Right atrium auricular region (tissue), 2 donors: ENCODE measurements at regions not wholly inside any gene's neighbourhood (a gene's known extent, or its start where the extent isn't known, plus 50 kb on each side); places are given as distances from the start of the nearest gene placed in this dataset.

ENCODE experiments used
- DNase-seq: peaks from one replicate; pipeline ENCODE4 v3.0.0-alpha.2; 2019; ENCODE audit warnings: low spot score
- H3K27ac ChIP-seq, 2 donors: fragments of 200-600 bp; sonication (generic); 1 replicate in 1 of 2; 2 replicates in 1 of 2; pipeline ENCODE4 v1.5.1; 2016 to 2019
- H3K27me3 ChIP-seq, 2 donors: fragments of 200-600 bp; sonication (generic); one replicate each; pipeline versions ENCODE4 v1.5.1 to v1.6.0; 2017 to 2019
- H3K36me3 ChIP-seq: fragments of 200-600 bp; sonication (generic); one replicate; pipeline ENCODE4 v1.5.1; 2016
- H3K4me1 ChIP-seq, 2 donors: fragments of 200-600 bp; sonication (generic); one replicate each; pipeline versions ENCODE4 v1.5.1 to v1.6.0; 2017 to 2019
- H3K4me3 ChIP-seq, 2 donors: fragments of 200-600 bp; sonication (generic); 1 replicate in 1 of 2; 2 replicates in 1 of 2; pipeline ENCODE4 v1.5.1; 2017 to 2019; ENCODE audit warnings: mild to moderate bottlenecking in 1 of 2, moderate library complexity in 1 of 2
- H3K9me3 ChIP-seq, 2 donors: fragments of 200-600 bp; sonication (generic); one replicate each; pipeline ENCODE4 v1.5.1; 2019
- TF ChIP-seq, protein P1 (sequence below), 2 donors: fragments of 200-600 bp; sonication (generic); IDR thresholded peaks; one replicate each; pipeline ENCODE4 v1.5.1; 2019; ENCODE audit warnings: antibody characterized with exemption in 2 of 2

DNA sequence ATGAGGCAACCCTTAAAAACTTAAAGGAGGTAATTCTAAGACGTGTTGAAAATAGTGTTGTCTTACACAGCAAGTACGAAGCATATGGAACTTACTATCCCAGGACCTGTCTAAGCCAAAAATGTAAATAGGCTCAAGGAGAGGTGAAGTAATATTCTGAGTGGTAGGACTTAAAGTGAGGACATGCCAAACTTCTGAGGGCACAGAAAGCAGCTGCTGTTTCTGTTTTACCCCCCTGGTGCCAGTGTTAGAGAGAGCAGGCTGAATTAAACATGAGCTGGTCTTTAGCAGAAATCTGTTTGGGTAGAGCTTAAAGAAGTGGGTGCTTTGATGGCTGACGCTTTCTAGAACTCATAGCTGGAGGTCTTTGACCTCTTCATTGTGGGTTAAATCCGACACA is 149.7 kb upstream of the NPHP3 start:
- TF ChIP-seq, protein P1, sequence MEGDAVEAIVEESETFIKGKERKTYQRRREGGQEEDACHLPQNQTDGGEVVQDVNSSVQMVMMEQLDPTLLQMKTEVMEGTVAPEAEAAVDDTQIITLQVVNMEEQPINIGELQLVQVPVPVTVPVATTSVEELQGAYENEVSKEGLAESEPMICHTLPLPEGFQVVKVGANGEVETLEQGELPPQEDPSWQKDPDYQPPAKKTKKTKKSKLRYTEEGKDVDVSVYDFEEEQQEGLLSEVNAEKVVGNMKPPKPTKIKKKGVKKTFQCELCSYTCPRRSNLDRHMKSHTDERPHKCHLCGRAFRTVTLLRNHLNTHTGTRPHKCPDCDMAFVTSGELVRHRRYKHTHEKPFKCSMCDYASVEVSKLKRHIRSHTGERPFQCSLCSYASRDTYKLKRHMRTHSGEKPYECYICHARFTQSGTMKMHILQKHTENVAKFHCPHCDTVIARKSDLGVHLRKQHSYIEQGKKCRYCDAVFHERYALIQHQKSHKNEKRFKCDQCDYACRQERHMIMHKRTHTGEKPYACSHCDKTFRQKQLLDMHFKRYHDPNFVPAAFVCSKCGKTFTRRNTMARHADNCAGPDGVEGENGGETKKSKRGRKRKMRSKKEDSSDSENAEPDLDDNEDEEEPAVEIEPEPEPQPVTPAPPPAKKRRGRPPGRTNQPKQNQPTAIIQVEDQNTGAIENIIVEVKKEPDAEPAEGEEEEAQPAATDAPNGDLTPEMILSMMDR (IDR thresholded peaks at IDR 0.05) = no peak
- Histone ChIP-seq H3K36me3 (no peaks in the 10 kb centered on the region), H3K4me1 (peaks cover 0 to 4% of the 10 kb centered on the region in 2 donors), H3K4me3 (no peak overlapping the region), H3K9me3 (no peaks in the 10 kb centered on the region), H3K27ac (no peak overlapping the region), H3K27me3 (no peaks in the 10 kb centered on the region)
- DNase-seq = no peak

DNA sequence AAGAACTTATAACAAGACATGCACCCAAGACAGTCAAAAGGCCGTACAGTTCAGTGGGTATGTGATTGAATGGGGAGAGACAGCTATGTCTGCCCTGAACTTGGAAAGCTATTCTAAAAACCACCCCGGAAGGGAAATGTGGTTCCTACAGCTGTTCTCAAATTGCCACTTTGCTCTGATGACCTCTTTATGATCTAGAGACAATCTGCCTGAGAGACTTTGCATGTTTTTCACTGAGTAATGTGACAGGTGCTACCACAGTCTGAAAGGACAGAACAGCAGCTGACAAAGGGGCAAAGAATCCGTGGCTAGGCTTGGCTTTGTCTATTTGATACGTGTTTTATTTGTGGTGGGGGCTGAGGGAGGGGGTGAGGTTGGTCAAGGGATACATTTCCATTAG is 148.3 kb upstream of the NPHP3 start:
- H3K4me1 ChIP-seq = peaks cover 0 to 4% of the 10 kb centered on the region in 2 donors
- H3K9me3 ChIP-seq = no peaks in the 10 kb centered on the region
- no peaks in the 10 kb centered on the region for H3K27me3 ChIP-seq
- DNase-seq = no peak
- no peak overlapping the region for H3K27ac ChIP-seq
- TF ChIP-seq, protein P1 (IDR thresholded peaks at IDR 0.05) = no peak
- H3K4me3 ChIP-seq = no peak overlapping the region
- H3K36me3 ChIP-seq = no peaks in the 10 kb centered on the region

DNA sequence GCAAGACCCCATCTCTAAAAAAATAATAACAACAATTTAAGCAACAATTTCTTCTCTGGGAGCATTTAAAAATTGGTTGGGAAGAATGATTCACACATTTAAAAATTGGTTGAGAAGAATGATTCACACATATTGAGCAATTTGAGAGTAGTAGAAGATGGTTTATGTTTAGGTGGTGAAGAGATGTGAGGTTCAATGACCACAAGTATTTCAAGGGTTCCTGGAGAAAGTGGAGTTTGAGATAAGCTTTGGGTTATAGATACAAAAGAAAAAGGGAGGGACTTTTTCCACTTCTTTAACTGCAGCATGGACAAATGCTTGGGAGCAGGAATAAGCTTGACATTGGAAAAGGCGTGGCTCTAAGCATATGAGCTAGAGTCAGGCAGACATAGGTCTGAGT is 145.7 kb upstream of the NPHP3 start:
- Histone ChIP-seq H3K27ac (peak overlapping the region; percentile 27 to 60), H3K4me1 (peaks cover 0 to 4% of the 10 kb centered on the region in 2 donors), H3K4me3 (no peak overlapping the region), H3K27me3 (no peaks in the 10 kb centered on the region), H3K36me3 (no peaks in the 10 kb centered on the region), H3K9me3 (no peaks in the 10 kb centered on the region)
- no peak for DNase-seq
- TF ChIP-seq, protein P1 (IDR thresholded peaks at IDR 0.05) = no peak

DNA sequence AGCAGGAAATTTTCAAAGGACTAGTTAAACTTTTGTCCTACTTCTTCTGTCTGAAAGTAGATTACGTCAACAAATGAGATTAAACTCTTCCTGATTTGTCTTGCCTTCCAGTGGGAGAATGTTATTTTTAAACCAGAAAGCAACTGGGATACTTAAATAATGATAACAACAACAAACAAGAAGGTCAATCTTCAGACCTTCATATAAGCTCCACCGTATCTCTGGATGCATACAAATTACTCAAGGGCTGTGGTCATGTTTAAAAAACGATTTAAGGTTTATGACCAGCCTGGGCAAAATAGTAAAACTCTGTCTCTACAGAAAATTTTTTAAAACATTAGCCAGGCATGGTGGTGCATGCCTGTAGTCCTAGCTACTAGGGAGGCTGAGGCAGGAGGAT is 145.3 kb upstream of the NPHP3 start:
- Histone ChIP-seq H3K9me3 (no peaks in the 10 kb centered on the region), H3K27me3 (no peaks in the 10 kb centered on the region), H3K4me3 (no peak overlapping the region), H3K4me1 (peaks cover 0 to 4% of the 10 kb centered on the region in 2 donors), H3K27ac (peak overlapping the region; percentile 27 to 60), H3K36me3 (no peaks in the 10 kb centered on the region)
- no peak for DNase-seq
- TF ChIP-seq, protein P1 (IDR thresholded peaks at IDR 0.05) = no peak

DNA sequence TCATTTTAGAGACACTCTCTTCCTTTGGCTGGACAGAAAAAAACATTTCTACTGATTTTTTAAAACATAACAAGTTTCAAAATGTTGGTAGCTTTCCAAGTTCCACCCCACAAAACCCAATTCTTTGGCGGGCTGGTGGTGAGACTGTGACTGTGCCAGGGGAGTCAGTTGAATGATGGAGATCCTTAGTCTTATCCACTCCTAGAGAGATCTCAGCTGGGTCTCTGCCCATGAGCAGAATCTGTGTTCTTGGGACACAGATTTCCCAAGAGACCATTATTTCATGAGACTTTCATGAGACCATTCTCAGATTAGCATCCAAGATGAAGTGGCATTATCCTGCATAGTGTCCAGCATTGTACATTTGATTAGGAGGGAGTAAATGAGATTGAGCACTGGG is 135.1 kb upstream of the NPHP3 start:
- DNase-seq = no peak

More for the DNA sequence above, 135.1 kb upstream of the NPHP3 start:
- H3K27ac ChIP-seq = no peak overlapping the region
- H3K27me3 ChIP-seq = no peaks in the 10 kb centered on the region
- no peaks in the 10 kb centered on the region for H3K4me1 ChIP-seq
- no peak overlapping the region for H3K4me3 ChIP-seq
- TF ChIP-seq, protein P1 (IDR thresholded peaks at IDR 0.05) = no peak
- H3K9me3 ChIP-seq = no peaks in the 10 kb centered on the region
- no peaks in the 10 kb centered on the region for H3K36me3 ChIP-seq
